CD4-positive, alpha-beta T cell treated with Interleukin-15 for 1 hour (primary cell): ENCODE measurements at regions not wholly inside any gene's neighbourhood (a gene's known extent, or its start where the extent isn't known, plus 50 kb on each side); places are given as distances from the start of the nearest gene placed in this dataset.

Experiments used
- DNase-seq: peaks from one replicate; pipeline ENCODE4 v3.0.0-alpha.2; 2020

DNA sequence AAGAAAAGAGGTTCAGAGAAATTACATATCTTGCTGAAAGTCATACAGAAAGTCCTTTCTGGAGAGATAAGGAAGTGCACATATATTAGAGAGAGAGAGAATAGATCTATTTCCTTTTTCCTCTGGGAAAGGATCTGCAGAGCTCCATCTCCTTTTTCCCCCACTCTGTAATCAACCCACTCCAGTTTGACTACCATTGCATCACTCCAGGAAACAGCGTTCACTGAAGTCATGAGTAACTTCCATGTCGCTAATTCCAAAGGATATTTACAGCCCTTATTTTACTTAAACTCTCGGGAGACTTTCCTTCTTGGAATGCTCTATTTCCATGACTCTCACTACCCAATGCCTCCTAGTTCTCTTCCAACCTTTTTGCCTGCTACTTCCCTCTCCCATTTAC, 72.5 kb upstream of the PARP11 start:
- no peak for DNase-seq

DNA sequence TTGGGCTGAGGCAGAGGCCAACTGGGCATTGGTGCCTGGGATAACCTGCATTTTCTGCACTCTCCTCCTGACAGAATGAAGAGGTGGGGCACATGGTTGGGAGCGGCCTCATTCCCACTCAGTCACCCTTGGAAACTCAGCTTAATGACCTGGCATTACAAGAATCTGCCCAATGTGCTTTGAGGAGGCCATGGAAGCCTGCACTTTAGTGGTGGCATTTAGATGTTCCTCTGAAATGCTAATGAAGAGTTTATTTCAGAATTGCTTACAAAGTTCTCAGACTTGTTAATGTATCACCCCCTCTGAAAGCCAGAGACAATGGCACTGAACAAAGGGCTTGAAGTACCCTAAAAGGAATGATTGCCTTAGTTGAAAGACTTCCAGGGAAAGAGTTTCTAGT, 71.4 kb upstream of the PARP11 start:
- DNase-seq: no peak

- DNase-seq: no peak
These were observed 64.9 kb upstream of the PARP11 start for GRCh38 chr12:3938042-3938544.

GRCh38 chr12:3935078-3935477, 61.9 kb upstream of the PARP11 start:
- DNase-seq: no peak

DNA sequence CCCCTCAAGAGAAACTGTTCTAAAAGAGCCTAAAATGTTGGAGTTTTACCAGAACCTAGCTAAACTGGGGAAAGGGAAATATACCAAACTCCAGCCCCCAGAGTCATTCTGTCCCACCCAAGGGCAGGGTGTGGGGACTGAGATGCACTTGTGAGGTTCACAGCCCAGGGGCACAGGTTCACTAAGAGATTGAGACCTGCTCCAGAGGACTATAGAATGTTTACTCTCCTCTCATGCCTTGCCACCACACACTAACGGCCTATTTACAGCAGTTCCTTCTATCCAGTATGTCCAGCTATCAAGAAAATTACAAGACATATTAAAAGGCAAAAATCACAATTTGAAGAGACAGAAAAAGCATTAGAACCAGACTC, 60.6 kb upstream of the PARP11 start:
- no peak for DNase-seq

- no peak for DNase-seq
These were observed 60.0 kb upstream of the PARP11 start for GRCh38 chr12:3933074-3933818.

GRCh38 chr12:3931776-3932175, 58.6 kb upstream of the PARP11 start:
- DNase-seq: no peak

- DNase-seq: no peak
These were observed 58.0 kb upstream of the PARP11 start for GRCh38 chr12:3931206-3931605.

- DNase-seq: no peak
These were observed 56.8 kb upstream of the PARP11 start for GRCh38 chr12:3929875-3930615.

DNA sequence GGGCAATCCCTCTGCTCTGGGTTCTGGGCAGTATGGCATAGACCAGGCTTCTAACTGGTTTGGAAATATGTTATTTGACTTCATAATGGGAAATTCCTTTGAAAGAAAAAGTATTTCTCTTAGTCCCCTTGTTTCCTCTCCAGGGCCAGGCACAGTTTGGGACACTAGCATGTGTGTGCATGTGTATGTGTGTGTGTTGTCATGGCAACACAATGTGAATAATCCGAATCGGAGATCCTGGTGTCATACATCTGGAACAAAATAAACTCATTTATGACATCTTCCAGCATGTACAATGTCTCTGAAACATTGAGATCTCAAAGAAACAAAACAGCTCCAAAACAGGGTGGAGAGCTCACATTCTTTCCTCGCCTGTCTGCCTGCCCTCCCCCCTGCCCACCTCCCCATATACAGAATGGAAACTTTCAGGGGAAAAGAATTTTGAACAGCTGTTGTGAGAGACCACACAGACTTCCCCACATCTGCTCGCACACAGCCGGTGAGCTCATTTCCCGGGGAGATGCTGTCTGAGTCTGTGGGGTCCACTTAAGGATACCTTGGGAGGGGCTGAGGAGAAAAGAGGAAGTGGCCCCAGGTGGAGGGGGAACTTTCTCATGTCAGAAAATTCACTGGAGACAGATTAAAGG, 55.5 kb upstream of the PARP11 start:
- no peak for DNase-seq

GRCh38 chr12:3925621-3926020, 52.4 kb upstream of the PARP11 start:
- DNase-seq: no peak

DNA sequence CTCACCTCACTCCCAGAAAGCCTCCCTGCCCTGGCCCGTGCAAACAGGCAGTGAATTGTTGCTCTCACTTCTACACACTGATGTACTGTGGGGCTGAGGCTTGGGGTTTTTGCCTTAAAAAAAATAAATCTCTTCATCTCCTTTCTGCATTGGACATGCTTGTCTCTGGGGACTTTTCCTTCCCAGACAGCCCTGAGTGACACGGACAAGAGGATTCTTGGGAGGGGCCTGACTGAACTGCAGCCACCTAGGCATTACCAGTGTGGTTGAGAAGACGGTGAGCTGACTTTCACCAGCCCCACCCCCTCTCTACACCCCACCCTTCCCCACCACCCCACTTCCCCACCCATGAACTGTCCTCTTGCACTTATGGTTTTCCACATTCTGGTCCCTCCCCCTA, 51.6 kb upstream of the PARP11 start:
- no peak for DNase-seq

GRCh38 chr12:3923021-3923420, 49.8 kb upstream of the PARP11 start:
- no peak for DNase-seq
